Activated CD4-positive, CD25-positive, alpha-beta regulatory T cell treated with anti-CD3 and anti-CD28 coated beads, Interleukin-2, amount 50 U/mL, for 72 hours (primary cell): ENCODE measurements at regions not wholly inside any gene's neighbourhood (a gene's known extent, or its start where the extent isn't known, plus 50 kb on each side); places are given as distances from the start of the nearest gene placed in this dataset.

Experiments
- DNase-seq: peaks from one replicate; pipeline ENCODE4 v3.0.0; 2021

DNA sequence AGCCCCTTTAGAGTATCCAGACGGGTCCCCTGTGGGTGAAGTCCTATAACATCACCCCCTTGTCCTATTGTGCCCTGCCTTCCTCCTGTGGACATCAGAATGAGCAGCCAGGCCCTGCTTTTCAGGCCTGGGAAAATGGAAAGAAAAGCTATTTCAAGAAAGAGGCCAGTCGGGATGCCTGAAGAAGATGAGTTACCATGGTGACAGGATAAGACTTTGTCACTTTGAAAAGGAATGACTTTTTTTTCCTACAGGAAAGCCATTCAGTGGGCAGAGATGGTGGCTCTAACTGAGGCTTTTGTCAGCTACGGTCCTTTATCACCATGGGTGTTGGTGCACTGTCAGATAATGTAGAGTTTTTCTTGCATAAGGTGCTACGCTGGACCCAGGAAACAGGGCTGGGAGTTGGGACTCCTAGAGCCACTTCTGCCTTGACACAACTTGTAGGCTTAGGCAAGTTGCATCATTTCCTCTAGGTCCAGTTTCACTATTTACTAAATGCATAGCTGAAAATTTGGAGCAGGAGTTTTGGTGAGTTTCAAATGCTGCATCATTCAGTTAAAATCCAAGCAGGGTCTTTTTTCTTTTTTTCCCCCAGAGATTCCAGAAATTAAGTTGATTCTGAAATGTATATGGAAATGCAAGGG is 179.0 kb upstream of the ADRA1D start:
- DNase-seq = no peak

DNA sequence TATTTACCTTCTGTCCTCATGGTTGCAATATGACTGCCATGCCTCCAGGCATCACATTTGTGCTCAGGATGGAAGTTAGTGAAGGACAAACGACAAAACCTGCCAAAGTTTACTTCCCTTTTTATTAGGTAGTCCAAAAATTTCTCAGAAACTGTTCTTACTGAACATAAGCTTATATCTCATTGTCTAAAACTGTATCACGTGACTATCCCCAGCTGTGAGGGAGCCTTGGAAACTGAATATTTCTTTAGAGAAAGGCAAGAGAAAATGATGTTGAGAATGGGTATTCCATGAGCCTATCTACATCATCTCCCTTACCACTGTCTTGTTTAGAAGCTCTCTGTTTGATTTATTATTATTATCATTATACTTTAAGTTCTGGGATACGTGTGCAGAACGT is 169.1 kb upstream of the ADRA1D start:
- DNase-seq = no peak

DNA sequence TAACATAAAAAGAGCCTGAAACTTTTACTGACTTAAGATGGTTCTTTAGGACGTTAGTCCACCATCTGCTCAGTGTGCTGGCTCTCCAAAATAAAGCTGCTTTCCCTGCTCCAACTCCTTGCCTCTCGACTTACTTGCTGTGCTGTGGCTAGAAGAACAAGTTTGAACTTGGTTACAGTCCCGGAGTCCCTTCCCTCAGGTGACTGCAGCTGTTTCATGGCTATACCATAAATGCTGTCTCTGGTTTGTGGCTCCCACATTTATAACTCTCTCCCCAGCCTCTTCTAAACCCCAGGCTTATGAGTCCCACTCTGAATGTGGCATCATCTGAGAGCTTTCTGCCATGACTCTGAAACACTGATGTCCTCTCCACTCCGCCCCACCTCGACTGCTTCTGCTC is 166.2 kb upstream of the ADRA1D start:
- DNase-seq = no peak

DNA sequence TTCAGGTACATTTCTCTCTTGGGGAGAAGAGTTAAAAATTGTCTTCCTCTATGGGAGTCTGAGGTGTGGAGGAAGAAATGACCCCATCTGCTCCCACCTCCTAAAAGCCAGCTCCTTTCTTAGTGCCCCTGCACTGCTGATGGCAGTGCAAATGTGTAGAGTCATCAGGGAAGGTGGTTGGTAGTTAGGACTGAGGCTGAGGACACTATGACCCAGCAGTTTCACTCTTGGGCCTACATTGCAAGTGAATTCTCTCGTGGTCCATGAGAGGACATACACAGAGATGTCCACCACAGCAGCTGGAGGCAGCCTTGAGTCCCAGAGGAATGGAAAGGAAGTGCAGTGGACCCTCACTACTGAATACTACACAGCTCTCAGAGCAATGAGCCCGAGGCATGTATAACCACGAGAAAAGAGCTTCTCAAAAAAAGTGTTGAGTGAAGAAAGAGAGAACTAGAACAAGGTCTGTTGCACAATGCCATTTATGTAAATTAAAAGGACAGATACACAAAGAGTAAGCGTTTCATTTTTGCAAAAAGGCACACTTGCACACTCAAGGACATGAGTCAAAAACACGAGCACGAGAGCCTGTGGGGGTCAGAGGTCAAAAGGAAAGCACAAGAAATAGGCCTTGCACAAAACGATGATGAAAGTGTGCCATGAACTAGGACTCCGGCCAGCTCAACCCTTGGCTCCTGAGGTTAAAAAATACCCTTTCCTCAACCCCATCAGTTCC is 164.4 kb upstream of the ADRA1D start:
- no peak for DNase-seq

DNA sequence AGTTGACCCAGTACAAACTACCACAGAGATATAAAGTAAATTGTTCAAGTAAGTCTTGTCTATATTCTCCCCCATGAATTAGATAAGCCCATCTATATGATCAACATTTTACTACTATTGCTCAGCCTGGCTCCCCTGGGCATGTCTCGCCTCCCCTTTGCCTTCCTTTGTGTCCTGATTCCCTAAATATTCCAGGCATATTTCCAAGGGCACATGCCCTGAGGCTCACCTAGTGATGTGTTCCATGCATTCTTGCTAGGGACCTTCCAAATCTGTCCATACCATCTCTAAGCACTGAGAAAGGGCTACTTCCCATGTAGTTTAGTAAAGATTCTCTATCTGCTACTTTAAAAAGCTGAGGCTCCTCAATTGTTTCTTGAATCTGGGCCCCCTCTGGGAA is 163.1 kb upstream of the ADRA1D start:
- DNase-seq = no peak

DNA sequence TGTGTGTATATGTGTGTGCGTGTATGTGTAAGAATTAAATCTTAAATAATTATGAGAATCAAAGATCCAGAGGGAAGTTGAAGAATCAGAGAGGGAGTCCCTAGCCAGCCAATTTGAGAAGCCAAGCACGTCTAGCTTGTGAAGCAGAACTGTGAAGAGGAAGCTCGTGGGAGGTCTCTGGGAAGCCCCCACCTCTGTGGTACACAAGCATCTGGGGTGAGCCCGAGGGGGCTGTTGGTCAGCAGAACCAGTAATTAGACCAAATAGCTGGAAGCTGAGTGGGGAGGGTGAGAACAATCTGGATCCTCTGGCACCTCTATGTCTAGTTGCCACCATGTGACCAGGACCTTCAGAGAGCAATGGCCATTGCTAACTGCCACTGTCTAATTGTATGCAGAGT is 162.7 kb upstream of the ADRA1D start:
- DNase-seq = no peak

DNA sequence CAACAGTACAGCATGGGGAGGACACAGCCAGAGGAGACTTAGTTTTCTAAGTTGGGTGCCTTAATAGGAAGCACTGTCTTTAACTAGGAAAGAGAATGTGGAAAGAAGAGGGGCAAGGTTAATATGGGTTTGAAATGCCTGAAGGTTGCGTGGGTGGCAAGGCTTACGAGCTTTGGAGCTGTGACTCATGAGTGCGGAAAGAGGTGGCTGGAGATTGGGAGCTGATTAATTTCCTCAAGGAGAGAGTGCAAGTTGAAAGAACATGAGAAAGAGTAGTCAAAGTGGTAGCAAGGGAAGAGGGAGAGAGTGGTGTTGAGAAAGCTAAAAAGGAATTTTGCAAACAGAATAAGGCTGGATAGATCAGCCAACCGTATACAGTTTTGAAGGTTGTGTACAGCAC is 157.5 kb upstream of the ADRA1D start:
- DNase-seq = no peak

DNA sequence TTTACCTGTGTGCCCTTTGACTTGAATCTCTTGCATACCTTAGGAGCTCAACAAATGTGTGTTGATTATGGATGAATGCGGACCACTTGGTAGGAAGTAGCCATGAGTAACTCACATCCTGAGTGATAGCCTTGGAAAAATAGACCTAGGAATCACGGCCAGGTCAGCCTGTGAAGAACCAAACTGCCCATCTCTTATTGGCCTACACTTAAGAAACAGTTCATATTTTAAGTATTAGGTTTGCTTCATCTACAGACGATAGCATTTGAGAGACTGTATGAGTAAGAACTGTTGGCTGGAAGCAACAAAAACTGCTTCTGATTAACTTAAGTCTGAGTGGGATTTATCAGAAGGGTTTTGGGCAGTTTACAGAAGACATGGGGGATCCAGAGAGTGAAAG is 152.5 kb upstream of the ADRA1D start:
- DNase-seq = no peak

DNA sequence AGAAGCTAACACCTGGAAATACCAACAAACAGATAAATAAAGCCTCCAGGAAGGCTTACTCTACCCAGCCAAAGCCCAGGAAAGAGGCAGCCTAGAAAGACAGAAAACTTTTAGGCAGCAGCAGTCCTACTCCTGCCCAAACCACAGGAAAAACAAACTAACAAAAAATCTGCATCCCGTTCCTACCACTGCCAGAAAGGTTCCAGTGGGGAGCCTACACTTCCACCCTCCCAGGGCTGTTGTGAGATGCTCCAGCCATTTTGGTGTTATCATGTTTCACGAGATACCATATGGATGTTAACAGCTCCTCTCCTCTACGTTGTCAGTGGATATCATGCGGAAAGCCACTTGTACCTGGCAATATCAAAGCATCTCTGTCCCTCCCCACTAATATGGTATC is 135.9 kb upstream of the ADRA1D start:
- no peak for DNase-seq

DNA sequence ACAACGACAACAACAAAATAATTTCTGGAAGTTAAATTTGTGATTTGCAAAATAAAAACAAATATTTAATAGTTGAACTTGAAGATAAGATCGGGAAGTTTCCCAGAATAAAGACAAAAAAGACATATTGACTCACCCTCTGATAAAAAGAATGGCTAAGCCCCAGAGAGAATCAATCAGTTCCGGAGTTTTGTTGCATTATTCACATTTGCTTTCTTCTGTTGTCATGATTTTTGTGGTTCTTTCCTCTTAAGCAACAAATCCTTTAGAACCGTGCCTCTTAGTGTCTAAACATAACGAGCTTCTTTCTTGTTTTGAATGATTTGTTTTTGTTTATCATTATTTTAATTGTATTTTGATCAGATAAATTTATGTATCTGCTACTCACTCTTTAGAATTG is 134.9 kb upstream of the ADRA1D start:
- DNase-seq = no peak

DNA sequence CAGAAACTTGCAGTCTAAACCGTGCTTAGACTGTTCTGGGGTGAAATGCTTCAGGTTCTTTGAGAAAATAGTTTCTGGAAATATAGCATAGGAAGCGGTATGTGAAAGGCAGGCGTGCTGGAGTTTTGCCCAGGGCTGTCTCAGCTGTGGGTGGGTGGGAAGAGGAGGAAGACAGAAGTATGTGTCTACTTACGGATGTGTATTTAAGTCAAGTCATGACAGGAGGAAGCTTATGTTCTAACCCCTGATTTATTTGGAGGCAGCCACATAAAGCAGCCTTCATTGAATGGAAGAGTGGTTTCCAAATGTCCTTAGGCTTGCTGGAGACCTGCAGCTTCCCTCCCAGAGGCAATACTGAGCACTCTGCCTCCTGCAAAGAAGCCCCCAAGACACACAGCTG is 126.8 kb upstream of the ADRA1D start:
- no peak for DNase-seq

DNA sequence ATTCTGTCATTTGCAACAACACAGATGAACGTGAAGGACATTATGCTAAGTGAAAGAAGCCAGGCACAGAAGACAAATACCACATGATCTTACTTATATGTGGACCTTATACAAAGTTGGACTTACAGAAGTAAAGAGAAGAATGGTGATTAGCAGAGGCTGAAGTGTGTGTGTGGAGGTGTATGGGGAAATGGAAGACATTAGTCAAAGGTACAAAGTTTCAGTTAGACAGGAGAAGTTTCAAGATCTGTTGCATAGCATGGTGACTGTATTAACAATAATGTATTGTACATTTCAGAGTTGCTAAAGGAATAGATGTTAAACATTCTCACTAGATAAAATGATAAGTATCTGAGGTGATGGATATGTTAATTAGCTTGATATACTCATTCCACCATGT is 124.4 kb upstream of the ADRA1D start:
- DNase-seq = no peak

DNA sequence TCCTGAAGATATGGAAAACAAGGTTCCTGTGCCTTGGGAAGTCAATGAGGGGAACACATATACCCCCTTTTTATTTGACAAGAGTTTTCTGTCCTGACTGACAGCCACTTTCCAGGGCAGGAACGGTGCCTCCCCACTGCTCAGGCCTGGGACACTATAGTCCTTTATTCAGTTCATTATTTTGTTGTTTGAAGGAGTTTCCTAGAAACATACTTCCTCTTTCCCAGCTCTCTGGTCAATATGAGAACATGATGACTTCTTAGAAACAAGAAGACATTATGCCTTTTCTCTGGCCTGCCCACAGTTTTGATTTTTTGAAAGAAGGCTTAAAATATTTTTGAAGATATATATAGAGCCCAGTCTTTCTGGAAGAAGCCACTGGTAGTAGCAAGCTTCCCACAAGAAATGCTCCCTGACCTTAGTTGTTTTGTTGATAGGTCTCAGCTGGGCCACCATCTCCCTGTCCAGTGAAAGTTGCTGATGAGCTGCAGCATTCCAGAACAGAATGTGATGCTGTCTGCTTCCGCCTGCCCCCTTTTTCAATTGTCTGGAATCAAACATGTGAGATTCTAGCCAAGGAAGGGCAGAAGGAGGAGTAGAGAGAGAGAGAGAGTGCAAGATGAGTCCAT is 122.7 kb upstream of the ADRA1D start:
- no peak for DNase-seq

DNA sequence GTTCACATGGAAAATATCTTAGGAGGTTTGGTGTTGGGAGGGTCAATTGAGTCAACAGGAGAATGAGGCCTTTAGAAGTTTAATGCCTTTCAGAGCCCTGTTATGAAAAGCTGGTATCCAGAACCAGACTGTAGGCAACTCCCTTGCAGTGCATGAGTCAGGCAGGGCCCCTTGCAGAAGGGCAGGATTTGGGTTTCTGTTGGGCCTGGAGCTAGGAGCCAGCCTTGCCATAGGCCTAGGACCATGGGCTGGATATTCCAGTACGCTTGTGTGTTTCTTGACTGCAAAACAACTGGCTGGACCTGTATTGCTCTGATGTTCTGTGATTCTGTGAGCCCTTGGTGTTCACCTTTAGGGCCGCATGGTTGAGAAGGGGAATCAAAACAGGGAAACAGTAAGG is 121.8 kb upstream of the ADRA1D start:
- no peak for DNase-seq

DNA sequence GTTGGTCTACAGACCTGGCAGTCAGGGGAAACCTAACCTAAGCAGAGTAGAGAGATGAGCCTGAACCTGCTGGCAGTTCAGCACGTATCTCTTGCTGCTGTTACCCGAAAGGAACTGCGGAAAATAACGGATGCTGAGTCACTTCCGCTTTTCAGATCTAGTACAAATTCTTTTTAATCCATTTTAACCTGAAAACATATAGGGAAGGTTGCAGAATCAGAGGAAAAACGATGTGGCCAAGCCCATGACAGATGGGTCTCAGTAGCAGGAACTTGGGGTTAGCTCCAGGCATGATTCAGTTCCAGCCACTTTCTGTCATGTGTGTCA is 120.7 kb upstream of the ADRA1D start:
- DNase-seq = peak; percentile 34

DNA sequence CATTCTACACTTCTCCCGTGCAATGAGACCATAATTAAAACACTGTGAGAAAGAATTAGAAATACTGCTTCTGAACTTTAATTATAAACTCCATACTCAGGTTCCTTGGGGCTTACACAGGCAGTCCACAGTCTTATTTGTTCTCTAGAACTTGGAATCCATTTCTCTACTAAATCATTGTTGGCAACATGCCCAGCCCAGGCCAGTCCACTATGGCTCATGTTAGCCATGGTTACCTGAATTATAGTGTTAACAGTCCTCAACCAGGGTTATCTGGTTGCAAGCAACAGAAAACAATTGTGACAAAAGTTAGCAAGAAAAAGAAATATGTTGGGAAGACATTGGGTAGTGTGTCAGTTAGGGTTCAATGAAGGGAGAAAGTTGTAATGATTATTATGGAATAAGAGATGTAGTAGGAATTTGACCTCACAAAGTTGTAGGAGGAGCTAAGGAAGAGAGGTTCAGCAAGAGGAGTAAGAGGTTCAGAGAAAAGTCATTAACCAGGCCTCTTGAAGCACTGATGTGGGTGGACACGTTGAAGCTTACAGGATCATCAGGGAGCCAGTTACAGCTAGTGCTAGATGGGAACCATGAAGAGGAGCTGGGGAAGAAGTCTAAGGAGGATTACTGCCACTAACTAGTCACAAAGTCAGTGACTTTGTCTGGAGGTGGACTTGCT is 120.2 kb upstream of the ADRA1D start:
- DNase-seq = no peak

DNA sequence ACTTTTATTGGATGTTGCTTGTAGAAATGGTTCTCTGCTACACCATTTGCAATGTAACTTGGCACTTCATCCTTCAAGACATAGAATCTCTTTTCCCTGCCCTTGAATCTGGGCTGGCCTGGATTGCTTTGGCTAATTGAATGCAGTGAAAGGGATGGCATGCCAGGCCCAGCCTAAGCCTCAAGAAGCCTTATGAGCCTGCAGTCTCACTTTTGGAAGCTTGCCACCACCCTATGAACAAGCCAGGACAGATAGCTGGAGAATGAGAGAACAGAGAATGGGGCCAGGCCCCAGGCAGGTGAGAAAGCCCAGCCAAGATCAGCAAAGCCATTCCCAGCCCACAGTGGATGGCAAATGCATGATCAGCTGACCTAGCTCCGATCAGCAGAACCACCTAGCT is 117.0 kb upstream of the ADRA1D start:
- no peak for DNase-seq

DNA sequence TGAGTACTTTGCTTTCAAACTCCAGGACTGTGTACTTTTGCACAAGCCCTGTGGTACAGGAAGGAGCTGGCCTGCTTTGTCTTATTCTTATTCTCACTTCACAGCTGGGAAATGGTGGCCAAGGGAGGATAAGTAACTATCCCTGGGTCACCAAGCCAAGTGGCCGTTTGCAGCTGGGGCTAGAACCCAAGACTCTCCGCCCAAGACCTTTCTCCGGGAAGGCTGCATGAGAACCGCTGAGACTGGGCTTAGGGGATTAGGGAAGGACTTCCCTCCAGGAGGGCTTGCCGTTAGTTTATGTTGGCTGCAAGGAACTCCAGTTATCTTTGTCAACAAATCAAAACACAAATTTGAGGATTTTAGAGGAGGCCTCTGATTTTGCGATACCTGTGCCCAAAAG is 109.5 kb upstream of the ADRA1D start:
- no peak for DNase-seq

DNA sequence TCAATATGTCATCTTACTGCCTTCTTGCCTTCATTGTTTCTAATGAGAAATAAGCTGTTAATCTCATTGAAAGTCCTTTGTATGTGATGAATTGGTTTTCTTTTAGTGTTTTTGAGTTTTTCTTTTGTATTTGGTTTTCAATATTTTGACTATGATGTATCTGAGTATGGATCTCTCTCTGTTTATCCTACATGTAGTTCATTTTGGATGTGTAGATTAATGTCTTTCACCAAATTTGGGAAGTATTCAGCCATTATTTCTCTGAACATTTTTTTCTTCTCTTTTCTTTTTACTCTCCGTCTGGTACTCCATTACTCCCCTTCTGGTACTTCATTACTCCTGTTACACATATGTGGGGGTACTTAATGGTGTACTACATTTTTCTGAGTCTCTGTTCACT is 103.3 kb upstream of the ADRA1D start:
- no peak for DNase-seq

DNA sequence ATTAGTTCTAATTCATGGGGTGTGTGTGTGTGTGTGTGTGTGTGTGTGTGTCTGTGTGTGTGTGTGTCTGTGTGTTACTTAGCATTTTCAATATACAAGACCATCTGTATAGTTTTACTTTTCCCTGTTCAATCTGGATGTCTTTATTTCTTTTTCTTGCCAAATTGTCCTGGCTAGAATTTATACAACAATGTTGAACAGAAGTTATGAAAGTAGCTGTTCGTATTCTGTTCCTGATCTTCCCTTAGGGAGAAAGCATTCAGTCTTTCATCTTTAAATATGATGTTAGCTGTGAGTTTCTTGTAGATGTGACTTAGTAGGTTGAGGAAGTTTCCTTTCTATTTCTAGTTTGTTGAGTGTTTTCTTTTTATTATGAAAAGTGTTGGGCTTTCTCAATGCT is 101.0 kb upstream of the ADRA1D start:
- no peak for DNase-seq

DNA sequence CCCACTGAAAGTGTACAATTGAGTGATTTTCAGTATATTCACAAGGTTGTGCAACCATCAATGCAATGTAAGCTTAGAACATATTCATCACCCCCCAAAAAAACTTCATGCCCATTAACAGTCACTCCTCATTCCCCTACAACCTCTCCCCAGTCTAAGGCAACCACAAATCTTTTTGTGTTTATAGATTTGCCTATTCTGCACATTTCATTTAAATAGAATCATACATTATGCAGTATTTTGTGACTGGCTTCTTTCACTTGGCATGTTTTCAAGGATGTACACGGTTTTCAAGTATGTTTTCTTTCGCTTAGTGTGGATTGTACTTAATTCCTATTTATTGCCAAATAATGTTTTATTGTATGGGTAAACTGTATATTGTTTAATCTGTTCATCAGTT is 95.6 kb upstream of the ADRA1D start:
- no peak for DNase-seq

DNA sequence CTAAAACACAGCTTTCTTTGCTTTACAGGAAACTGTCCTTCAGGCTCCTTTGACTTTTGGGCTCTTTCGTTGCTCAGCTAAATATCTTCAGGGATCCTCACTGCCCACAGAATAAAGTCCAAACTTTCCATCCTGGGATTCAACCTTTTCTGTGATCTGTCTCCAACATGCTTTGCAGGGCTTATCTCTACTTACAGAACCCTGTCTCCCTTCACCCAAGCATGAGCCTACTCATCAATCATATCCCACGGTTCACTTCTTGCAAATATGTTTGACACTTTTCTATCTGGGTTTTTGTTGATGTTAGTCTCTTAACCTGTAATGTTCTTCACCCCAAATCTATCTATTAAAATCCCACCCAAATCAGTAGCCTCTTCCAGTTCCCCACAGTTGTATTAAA is 93.5 kb upstream of the ADRA1D start:
- DNase-seq = no peak

DNA sequence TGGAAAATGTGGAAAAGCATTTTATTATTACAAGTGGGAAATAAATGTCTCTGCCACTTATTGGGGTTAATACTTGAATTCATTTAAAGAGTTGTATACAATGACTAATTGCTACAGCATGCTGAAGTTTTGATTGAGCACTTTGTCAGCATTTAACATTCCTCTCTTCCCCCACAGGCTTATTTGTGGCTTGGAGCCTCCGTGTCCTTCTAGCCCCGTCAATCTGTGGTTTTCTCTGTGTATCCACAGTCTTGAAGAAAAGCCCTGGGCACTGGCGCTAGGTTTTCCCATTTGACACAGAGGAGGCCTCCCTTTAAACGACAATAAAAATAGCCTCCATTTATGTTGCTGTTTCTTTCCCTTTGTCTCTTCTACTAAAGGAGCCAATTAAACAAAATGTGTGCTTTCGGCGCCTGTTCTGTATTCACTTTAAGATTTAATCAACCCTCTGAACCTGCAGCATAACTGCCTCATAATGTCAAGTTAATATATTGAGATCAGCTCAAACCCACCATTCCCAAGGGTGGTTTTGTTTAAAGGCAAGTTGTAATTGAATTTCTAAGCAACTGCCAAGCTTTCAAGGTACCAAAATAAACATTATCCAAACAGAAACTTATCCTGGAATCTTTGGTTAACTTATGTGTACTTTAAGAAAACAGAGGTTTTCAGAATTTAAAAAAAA is 92.9 kb upstream of the ADRA1D start:
- no peak for DNase-seq

DNA sequence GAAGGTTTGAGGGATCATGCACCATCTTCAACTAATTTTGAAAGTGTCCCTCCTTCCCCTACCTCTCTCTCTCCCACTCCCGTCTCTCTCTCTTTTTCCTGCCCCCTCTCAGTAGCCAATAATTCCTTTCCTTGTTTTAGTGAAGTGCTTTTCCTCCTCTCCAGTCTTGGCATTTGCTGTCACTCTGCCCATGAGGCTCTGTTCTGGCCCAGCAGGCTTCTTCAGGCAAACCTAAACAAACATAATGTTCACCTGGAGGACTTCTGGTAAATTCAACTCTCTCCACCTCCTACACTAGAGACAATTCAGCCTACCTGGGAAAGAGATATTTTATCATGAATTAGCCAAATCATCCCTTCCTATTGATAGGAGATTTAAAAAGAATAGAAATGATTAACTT is 86.6 kb upstream of the ADRA1D start:
- DNase-seq = no peak
